Neuron (in vitro differentiated cells): ENCODE measurements at regions not wholly inside any gene's neighbourhood (a gene's known extent, or its start where the extent isn't known, plus 50 kb on each side); places are given as distances from the start of the nearest gene placed in this dataset.

Source experiments
- H2AFZ ChIP-seq: one replicate; pipeline ENCODE4 v1.6.1; 2013; ENCODE audit warnings: low read depth, mild to moderate bottlenecking, inconsistent platforms, low read length, moderate library complexity
- H3K27me3 ChIP-seq: one replicate; pipeline ENCODE4 v1.6.1; 2013; ENCODE audit warnings: low read length; ENCODE audit not compliant: insufficient read depth
- H3K36me3 ChIP-seq: one replicate; pipeline ENCODE4 v1.6.1; 2013; ENCODE audit warnings: low read length; ENCODE audit not compliant: insufficient read depth
- H3K4me1 ChIP-seq: one replicate; pipeline ENCODE4 v1.6.1; 2013; ENCODE audit warnings: low read length; ENCODE audit not compliant: insufficient read depth
- H3K4me3 ChIP-seq: 2 replicates; pipeline ENCODE4 v1.5.1; 2013; ENCODE audit warnings: mild to moderate bottlenecking, low read length, moderate library complexity
- H3K9me3 ChIP-seq: one replicate; pipeline ENCODE4 v1.6.1; 2013; ENCODE audit warnings: low read length

GRCh38 chr7:21092766-21093702 is 306.3 kb upstream of the SP8 start:
- H3K9me3 ChIP-seq: no peaks in the 10 kb centered on the region
- H3K4me1 ChIP-seq: no peaks in the 10 kb centered on the region
- H2AFZ ChIP-seq: no peak overlapping the region
- H3K4me3 ChIP-seq: no peak overlapping the region
- no peaks in the 10 kb centered on the region for H3K36me3 ChIP-seq
- peaks cover 2% of the 10 kb centered on the region for H3K27me3 ChIP-seq

GRCh38 chr7:21094589-21094988 is 307.9 kb upstream of the SP8 start:
- Histone ChIP-seq H3K9me3 (no peaks in the 10 kb centered on the region), H3K36me3 (no peaks in the 10 kb centered on the region), H3K27me3 (peaks cover 2% of the 10 kb centered on the region), H3K4me1 (no peaks in the 10 kb centered on the region), H2AFZ (no peak overlapping the region), H3K4me3 (no peak overlapping the region)

GRCh38 chr7:21099432-21099831 is 312.7 kb upstream of the SP8 start:
- Histone ChIP-seq H3K27me3 (peaks cover 9% of the 10 kb centered on the region), H3K4me1 (no peaks in the 10 kb centered on the region), H3K9me3 (no peaks in the 10 kb centered on the region), H3K36me3 (no peaks in the 10 kb centered on the region), H2AFZ (no peak overlapping the region), H3K4me3 (no peak overlapping the region)

- H3K36me3 ChIP-seq: no peaks in the 10 kb centered on the region
- H2AFZ ChIP-seq: no peak overlapping the region
- H3K4me3 ChIP-seq: no peak overlapping the region
- no peaks in the 10 kb centered on the region for H3K9me3 ChIP-seq
- no peaks in the 10 kb centered on the region for H3K4me1 ChIP-seq
- peaks cover 9% of the 10 kb centered on the region for H3K27me3 ChIP-seq
Measured at GRCh38 chr7:21099955-21100354, 313.3 kb upstream of the SP8 start.

- Histone ChIP-seq H3K4me3 (no peak overlapping the region), H3K4me1 (no peaks in the 10 kb centered on the region), H3K9me3 (no peaks in the 10 kb centered on the region), H3K27me3 (peaks cover 9% of the 10 kb centered on the region), H3K36me3 (no peaks in the 10 kb centered on the region), H2AFZ (no peak overlapping the region)
Measured at GRCh38 chr7:21101541-21101940, 314.9 kb upstream of the SP8 start.

GRCh38 chr7:21103426-21104123 is 316.9 kb upstream of the SP8 start:
- Histone ChIP-seq H2AFZ (no peak overlapping the region), H3K4me1 (peaks cover 2% of the 10 kb centered on the region), H3K27me3 (peaks cover 7% of the 10 kb centered on the region), H3K9me3 (no peaks in the 10 kb centered on the region), H3K4me3 (no peak overlapping the region), H3K36me3 (no peaks in the 10 kb centered on the region)

GRCh38 chr7:21104124-21104500 is 317.4 kb upstream of the SP8 start:
- Histone ChIP-seq H3K4me1 (peaks cover 2% of the 10 kb centered on the region), H3K27me3 (peaks cover 7% of the 10 kb centered on the region), H3K36me3 (no peaks in the 10 kb centered on the region), H3K4me3 (no peak overlapping the region), H3K9me3 (no peaks in the 10 kb centered on the region), H2AFZ (no peak overlapping the region)

- H3K9me3 ChIP-seq: no peaks in the 10 kb centered on the region
- no peak overlapping the region for H2AFZ ChIP-seq
- peaks cover 7% of the 10 kb centered on the region for H3K27me3 ChIP-seq
- H3K4me3 ChIP-seq: no peak overlapping the region
- peaks cover 2% of the 10 kb centered on the region for H3K4me1 ChIP-seq
- no peaks in the 10 kb centered on the region for H3K36me3 ChIP-seq
Measured at GRCh38 chr7:21106296-21106732, 319.6 kb upstream of the SP8 start.

GRCh38 chr7:21107101-21107500 is 320.4 kb upstream of the SP8 start:
- no peak overlapping the region for H2AFZ ChIP-seq

GRCh38 chr7:21108182-21108581 is 319.7 kb upstream of the SP4 start:
- no peak overlapping the region for H3K4me3 ChIP-seq
- peaks cover 2% of the 10 kb centered on the region for H3K4me1 ChIP-seq

More at GRCh38 chr7:21107101-21107500, 320.4 kb upstream of the SP8 start:
- H3K27me3 ChIP-seq: peaks cover 7% of the 10 kb centered on the region
- H3K36me3 ChIP-seq: no peaks in the 10 kb centered on the region
- no peak overlapping the region for H3K4me3 ChIP-seq
- H3K4me1 ChIP-seq: peaks cover 2% of the 10 kb centered on the region
- H3K9me3 ChIP-seq: no peaks in the 10 kb centered on the region

GRCh38 chr7:21113609-21114415 is 314.1 kb upstream of the SP4 start:
- H3K4me3 ChIP-seq: no peak overlapping the region
- H3K4me1 ChIP-seq: no peaks in the 10 kb centered on the region
- no peaks in the 10 kb centered on the region for H3K36me3 ChIP-seq
- H3K27me3 ChIP-seq: peaks cover 3% of the 10 kb centered on the region
- no peak overlapping the region for H2AFZ ChIP-seq
- no peaks in the 10 kb centered on the region for H3K9me3 ChIP-seq

More at GRCh38 chr7:21108182-21108581, 319.7 kb upstream of the SP4 start:
- Histone ChIP-seq H3K36me3 (no peaks in the 10 kb centered on the region), H3K27me3 (peaks cover 3% of the 10 kb centered on the region), H2AFZ (no peak overlapping the region), H3K9me3 (no peaks in the 10 kb centered on the region)

GRCh38 chr7:21123586-21123985 is 304.3 kb upstream of the SP4 start:
- Histone ChIP-seq H3K36me3 (no peaks in the 10 kb centered on the region), H3K9me3 (no peaks in the 10 kb centered on the region), H3K4me1 (peaks cover 5% of the 10 kb centered on the region), H3K27me3 (peaks cover 7% of the 10 kb centered on the region), H2AFZ (no peak overlapping the region), H3K4me3 (no peak overlapping the region)

GRCh38 chr7:21125297-21125696 is 302.6 kb upstream of the SP4 start:
- H2AFZ ChIP-seq: no peak overlapping the region
- H3K4me1 ChIP-seq: peaks cover 10% of the 10 kb centered on the region
- peaks cover 7% of the 10 kb centered on the region for H3K27me3 ChIP-seq
- no peaks in the 10 kb centered on the region for H3K9me3 ChIP-seq
- H3K4me3 ChIP-seq: no peak overlapping the region
- H3K36me3 ChIP-seq: no peaks in the 10 kb centered on the region
